IMR-90 (cell line): ENCODE measurements at regions not wholly inside any gene's neighbourhood (a gene's known extent, or its start where the extent isn't known, plus 50 kb on each side); places are given as distances from the start of the nearest gene placed in this dataset.

Source experiments
- ATAC-seq: fragments of 200-7000 bp; cut with Tn5 transposase; 2 replicates; pipeline ENCODE4 v1.9.1; 2020; ENCODE audit warnings: low read depth, mild to moderate bottlenecking, moderate library complexity
- BruUV-seq: library from RNA; stranded (reverse); fragments of 400-500 nt; replicated peaks from 2 replicates; lab custom pipeline; 2021; lab: Mats Ljungman, UMichigan
- CTCF ChIA-PET: fragments of 300-600 bp; formaldehyde crosslinking; extraction: SDS; loops from one replicate; lab custom pipeline; 2021; ENCODE audit warnings: antibody characterized with exemption; lab: Yijun Ruan, JAX
- POLR2A ChIA-PET: fragments of 300-600 bp; sonication (Branson Sonifier 250); formaldehyde crosslinking; loops from one replicate; lab custom pipeline; 2022; ENCODE audit warnings: antibody characterized with exemption; ENCODE audit not compliant: unreplicated experiment; lab: Charles Lee
- DNase-seq: peaks from one replicate; pipeline ENCODE4 v3.0.0; 2013
- H2AFZ ChIP-seq: replicated peaks from 2 replicates; pipeline ENCODE3; 2013; ENCODE audit warnings: low read length, mild to moderate bottlenecking; ENCODE audit not compliant: poor library complexity
- H2AK5ac ChIP-seq: 2 replicates; pipeline ENCODE4 v1.6.1; 2013; ENCODE audit warnings: low read depth, low read length, inconsistent platforms
- H2AK9ac ChIP-seq: replicated peaks from 2 replicates; pipeline ENCODE3; 2013; ENCODE audit warnings: mild to moderate bottlenecking, low read depth, low read length, moderate library complexity; ENCODE audit not compliant: poor library complexity
- H2BK120ac ChIP-seq: 2 replicates; pipeline ENCODE4 v1.6.1; 2013; ENCODE audit warnings: low read depth, low read length, inconsistent platforms
- H2BK15ac ChIP-seq: 3 replicates; pipeline ENCODE4 v1.6.1; 2013; ENCODE audit warnings: low read depth, low read length, inconsistent platforms
- H2BK20ac ChIP-seq: 2 replicates; pipeline ENCODE4 v1.6.1; 2013; ENCODE audit warnings: low read depth, mild to moderate bottlenecking, inconsistent platforms, low read length, moderate library complexity
- H2BK5ac ChIP-seq: 2 replicates; pipeline ENCODE4 v1.6.1; 2013; ENCODE audit warnings: mild to moderate bottlenecking, low read depth, low read length, inconsistent platforms; ENCODE audit not compliant: poor library complexity, severe bottlenecking
- H3K14ac ChIP-seq: replicated peaks from 2 replicates; pipeline ENCODE4 v1.6.1; 2013; ENCODE audit warnings: low read depth, low read length, inconsistent platforms
- H3K18ac ChIP-seq: 2 replicates; pipeline ENCODE4 v1.6.1; 2013; ENCODE audit warnings: low read depth, low read length, control low read depth
- H3K23ac ChIP-seq: 2 replicates; pipeline ENCODE4 v1.6.1; 2013; ENCODE audit warnings: low read depth, low read length, inconsistent platforms
- H3K27ac ChIP-seq: 2 replicates; pipeline ENCODE4 v1.5.1; 2013; ENCODE audit warnings: mild to moderate bottlenecking, control low read depth, low read length; ENCODE audit not compliant: insufficient read depth
- H3K27me3 ChIP-seq: 2 replicates; pipeline ENCODE4 v1.6.1; 2013; ENCODE audit warnings: low read length; ENCODE audit not compliant: control insufficient read depth, insufficient read depth
- H3K36me3 ChIP-seq: 2 replicates; pipeline ENCODE4 v1.6.1; 2013; ENCODE audit warnings: low read length, mixed read lengths; ENCODE audit not compliant: control insufficient read depth, insufficient read depth
- H3K4ac ChIP-seq: 2 replicates; pipeline ENCODE4 v1.6.1; 2013; ENCODE audit warnings: low read depth, low read length, inconsistent platforms
- H3K4me1 ChIP-seq: 2 replicates; pipeline ENCODE4 v1.6.1; 2013; ENCODE audit warnings: low read length, mixed read lengths; ENCODE audit not compliant: control insufficient read depth, insufficient read depth
- H3K4me2 ChIP-seq: 2 replicates; pipeline ENCODE4 v1.6.1; 2013; ENCODE audit warnings: low read depth, mild to moderate bottlenecking, control low read depth, low read length, moderate library complexity
- H3K4me3 ChIP-seq: 2 replicates; pipeline ENCODE4 v1.5.1; 2013; ENCODE audit warnings: low read depth, mild to moderate bottlenecking, control low read depth, low read length, moderate library complexity; ENCODE audit not compliant: insufficient read depth
- H3K56ac ChIP-seq: 2 replicates; pipeline ENCODE4 v1.6.1; 2013; ENCODE audit warnings: low read length, inconsistent platforms; ENCODE audit not compliant: insufficient read depth; ENCODE audit errors: extremely low read depth
- H3K79me1 ChIP-seq, 2 experiments: 2 replicates each; pipeline ENCODE4 v1.6.1; 2013; ENCODE audit warnings: low read length in 2 of 2, inconsistent platforms in 1 of 2, low read depth in 1 of 2
- H3K9ac ChIP-seq: 2 replicates; pipeline ENCODE4 v1.6.1; 2013; ENCODE audit warnings: low read depth, low read length, control low read depth
- H3K9me1 ChIP-seq: 2 replicates; pipeline ENCODE4 v1.6.1; 2013; ENCODE audit warnings: low read length, inconsistent platforms; ENCODE audit not compliant: insufficient read depth
- H3K9me3 ChIP-seq: 2 replicates; pipeline ENCODE4 v1.6.1; 2013; ENCODE audit warnings: low read length; ENCODE audit not compliant: control insufficient read depth, insufficient read depth
- H4K20me1 ChIP-seq: 2 replicates; pipeline ENCODE4 v1.6.1; 2013; ENCODE audit warnings: low read length, inconsistent platforms; ENCODE audit not compliant: insufficient read depth
- H4K5ac ChIP-seq: 2 replicates; pipeline ENCODE4 v1.6.1; 2013; ENCODE audit warnings: mild to moderate bottlenecking, low read depth, low read length, control low read depth
- H4K8ac ChIP-seq, 2 experiments: 2 replicates each; pipeline ENCODE4 v1.6.1; 2013; ENCODE audit warnings: low read depth in 2 of 2, low read length in 2 of 2, control low read depth in 1 of 2, inconsistent platforms in 1 of 2
- H4K91ac ChIP-seq: 2 replicates; pipeline ENCODE4 v1.6.1; 2013; ENCODE audit warnings: low read depth, low read length, inconsistent platforms; ENCODE audit not compliant: insufficient read depth
- BHLHE40 ChIP-seq: fragments of 150-350 bp; IDR thresholded peaks from 2 replicates; pipeline ENCODE4 v1.6.1; 2016; ENCODE audit warnings: mild to moderate bottlenecking, low read depth, low read length
- FOS ChIP-seq: fragments of 150-350 bp; IDR thresholded peaks from 2 replicates; pipeline ENCODE4 v1.6.1; 2016; ENCODE audit warnings: low read depth, low read length
- MAFK ChIP-seq: IDR thresholded peaks from 2 replicates; pipeline ENCODE4 v1.6.1; 2012; ENCODE audit warnings: low read depth, low read length, improper control_type of control experiment
- NFE2L2 ChIP-seq: fragments of 150-350 bp; IDR thresholded peaks from 2 replicates; pipeline ENCODE4 v1.6.1; 2016; ENCODE audit warnings: low read depth, mild to moderate bottlenecking, low read length
- POLR2A ChIP-seq: IDR thresholded peaks from 2 replicates; pipeline ENCODE4 v1.6.1; 2012; ENCODE audit warnings: mild to moderate bottlenecking, low read depth, low read length
- RAD21 ChIP-seq: IDR thresholded peaks from 2 replicates; pipeline ENCODE4 v1.6.1; 2012; ENCODE audit warnings: low read length, improper control_type of control experiment
- RCOR1 ChIP-seq: IDR thresholded peaks from 2 replicates; pipeline ENCODE4 v1.6.1; 2012; ENCODE audit warnings: mild to moderate bottlenecking, low read length, improper control_type of control experiment; ENCODE audit not compliant: insufficient replicate concordance
- RFX5 ChIP-seq: IDR thresholded peaks from 2 replicates; pipeline ENCODE4 v1.8.0; 2012; ENCODE audit warnings: low read depth, mild to moderate bottlenecking, low read length, moderate library complexity
- SMC3 ChIP-seq: fragments of 150-350 bp; IDR thresholded peaks from 2 replicates; pipeline ENCODE4 v1.6.1; 2016; ENCODE audit warnings: low read depth, mild to moderate bottlenecking, antibody characterized with exemption, low read length, moderate library complexity
- USF2 ChIP-seq: fragments of 150-350 bp; IDR thresholded peaks from 2 replicates; pipeline ENCODE4 v1.6.1; 2017; ENCODE audit warnings: mild to moderate bottlenecking, antibody characterized with exemption, low read length, low read depth
- WGBS, 2 experiments: methylation state at CpG; one replicate each; pipeline versions ENCODE4 v1.1.5 to v1.1.7; 2013; ENCODE audit warnings: missing lambda C conversion rate in 2 of 2; ENCODE audit not compliant: insufficient read length in 1 of 2; ENCODE audit errors: extremely low coverage in 2 of 2; 5-methylcytosine and 5-hydroxymethylcytosine counted together
- dilution Hi-C: fragments of 300-500 bp; cut with HindIII; formaldehyde crosslinking; loops from one replicate; pipeline ENCODE4 v1.14.3; 2018; ENCODE audit warnings: low sequenced_read_pairs; ENCODE audit not compliant: unreplicated experiment
- in situ Hi-C: fragments of 300-500 bp; cut with MboI; formaldehyde crosslinking; loops from 3 replicates; pipeline ENCODE4 v1.14.3; 2019; ENCODE audit warnings: low sequenced_read_pairs, inconsistent platforms, mixed read lengths
- intact Hi-C: fragments of 100-400 bp; cut with micrococcal nuclease; formaldehyde crosslinking; loops from 2 replicates; pipeline ENCODE4 v1.10.0; 2022
- TF ChIP-seq, protein P1 (sequence below): fragments of 150-350 bp; IDR thresholded peaks from 2 replicates; pipeline ENCODE4 v1.6.1; 2016; ENCODE audit warnings: low read depth, mild to moderate bottlenecking, low read length, moderate library complexity, borderline replicate concordance

- BruUV-seq: no TSS peak
- intact Hi-C loops: loop anchor here (5.0 kb wide), 2 partner anchors 182 to 278 kb away; partner anchors contain the start of gene HS3ST3A1
Measured at GRCh38 chr17:13784434-13785095, 182.8 kb upstream of the HS3ST3A1 start.

More at GRCh38 chr17:13784434-13785095, 182.8 kb upstream of the HS3ST3A1 start:
- Histone ChIP-seq H3K9me1 (no peaks in the 10 kb centered on the region; the same call in 1 of the 2 replicates), H3K79me1 (no peaks in the 10 kb centered on the region), H3K27me3 (peaks cover 2% of the 10 kb centered on the region; the same call in 1 of the 2 replicates), H4K8ac (no peak overlapping the region), H3K4me1 (peaks cover 7% of the 10 kb centered on the region), H4K91ac (no peak overlapping the region), H3K18ac (no peak overlapping the region), H2BK5ac (no peak overlapping the region), H3K4me3 (no peak overlapping the region), H3K4me2 (no peak overlapping the region), H3K9me3 (no peaks in the 10 kb centered on the region), H2BK15ac (no peak overlapping the region), H3K36me3 (no peaks in the 10 kb centered on the region), H2AK5ac (no peak overlapping the region; the same call in 1 of the 2 replicates), H2BK120ac (no peak overlapping the region), H2AFZ (no peak overlapping the region), H3K23ac (peak overlapping the region; percentile 80; the same call in 1 of the 2 replicates), H3K27ac (no peak overlapping the region), H3K14ac (no peak overlapping the region; the same call in 1 of the 2 replicates), H2AK9ac (peak overlapping the region; percentile 51), H4K20me1 (no peaks in the 10 kb centered on the region), H4K5ac (no peak overlapping the region), H3K56ac (no peak overlapping the region), H3K4ac (no peak overlapping the region), H3K9ac (no peak overlapping the region), H2BK20ac (peak overlapping the region; percentile 43; the same call in 1 of the 2 replicates)
- DNase-seq: no peak
- POLR2A ChIA-PET: no interaction called here
- in situ Hi-C loops: no loop called here
- dilution Hi-C loops: no loop called here
- no peak for TF ChIP-seq POLR2A
- no peak for TF ChIP-seq NFE2L2
- TF ChIP-seq USF2: no peak
- TF ChIP-seq BHLHE40: no peak
- TF ChIP-seq RAD21: no peak
- TF ChIP-seq, protein P1, sequence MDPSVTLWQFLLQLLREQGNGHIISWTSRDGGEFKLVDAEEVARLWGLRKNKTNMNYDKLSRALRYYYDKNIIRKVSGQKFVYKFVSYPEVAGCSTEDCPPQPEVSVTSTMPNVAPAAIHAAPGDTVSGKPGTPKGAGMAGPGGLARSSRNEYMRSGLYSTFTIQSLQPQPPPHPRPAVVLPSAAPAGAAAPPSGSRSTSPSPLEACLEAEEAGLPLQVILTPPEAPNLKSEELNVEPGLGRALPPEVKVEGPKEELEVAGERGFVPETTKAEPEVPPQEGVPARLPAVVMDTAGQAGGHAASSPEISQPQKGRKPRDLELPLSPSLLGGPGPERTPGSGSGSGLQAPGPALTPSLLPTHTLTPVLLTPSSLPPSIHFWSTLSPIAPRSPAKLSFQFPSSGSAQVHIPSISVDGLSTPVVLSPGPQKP: no peak
- TF ChIP-seq RFX5: no peak
- TF ChIP-seq SMC3: no peak
- TF ChIP-seq FOS: no peak
- TF ChIP-seq MAFK: no peak
- no peak for TF ChIP-seq RCOR1
- CTCF ChIA-PET: no interaction called here
- no CpG with 5 or more reads among the region's 7 CpGs for WGBS, 2 experiments
- ATAC-seq: no peak
